ENCODE measurements at regions not wholly inside any gene's neighbourhood (a gene's known extent, or its start where the extent isn't known, plus 50 kb on each side); places are given as distances from the start of the nearest gene placed in this dataset.

- H3K36me3 Mint-ChIP-seq (ENCODE audit: low read depth) = no peaks in the 10 kb centered on the region
- H3K27me3 Mint-ChIP-seq (ENCODE audit: insufficient read depth, low read depth, poor library complexity) = peaks cover 26% of the 10 kb centered on the region
- H3K4me3 Mint-ChIP-seq = no peak overlapping the region
- H3K4me1 Mint-ChIP-seq = peaks cover 57% of the 10 kb centered on the region
- Histone ChIP-seq H3K4me3 (no peak overlapping the region), H3K27me3 (ENCODE audit: insufficient read depth) (no peaks in the 10 kb centered on the region), H4K20me1 (replicated peaks; ENCODE audit: insufficient read depth) (no peaks in the 10 kb centered on the region), H3F3A (replicated peaks; ENCODE audit: low read depth) (no peaks in the 10 kb centered on the region), H3K9me2 (ENCODE audit: insufficient read depth) (peaks cover 10% of the 10 kb centered on the region), H3K27ac (ENCODE audit: low read depth) (no peak overlapping the region), H3K79me2 (replicated peaks; ENCODE audit: insufficient read depth) (no peaks in the 10 kb centered on the region), H3K4me2 (no peak overlapping the region), H2AFZ (no peak overlapping the region), H3K4me1 (ENCODE audit: insufficient read depth) (peaks cover 27% of the 10 kb centered on the region), H3K36me3 (ENCODE audit: insufficient read depth) (no peaks in the 10 kb centered on the region)
- no peak for TF ChIP-seq EZH2 (IDR thresholded peaks at IDR 0.05; ENCODE audit: low read depth, unreplicated experiment)
- DNase-seq (ENCODE audit: low spot score) (no peak), ATAC-seq (no peak)
- H3K27ac Mint-ChIP-seq = no peak overlapping the region
- H3K9me3 Mint-ChIP-seq = no peaks in the 10 kb centered on the region
These were observed 90.3 kb upstream of the UBL3 start for GRCh38 chr13:29940715-29941114.

GRCh38 chr13:29939158-29939557, 88.7 kb upstream of the UBL3 start:
- Mint-ChIP-seq H3K27me3 (ENCODE audit: insufficient read depth, low read depth, poor library complexity) (peaks cover 22% of the 10 kb centered on the region), H3K9me3 (no peaks in the 10 kb centered on the region), H3K4me3 (no peak overlapping the region; the same call in 2 of the 3 replicates), H3K36me3 (ENCODE audit: low read depth) (no peaks in the 10 kb centered on the region), H3K27ac (no peak overlapping the region), H3K4me1 (peaks cover 61% of the 10 kb centered on the region)
- Histone ChIP-seq H3K27me3 (ENCODE audit: insufficient read depth) (no peaks in the 10 kb centered on the region), H2AFZ (no peak overlapping the region), H3K9me2 (ENCODE audit: insufficient read depth) (peaks cover 10% of the 10 kb centered on the region), H3F3A (replicated peaks; ENCODE audit: low read depth) (no peaks in the 10 kb centered on the region), H3K4me1 (ENCODE audit: insufficient read depth) (peaks cover 33% of the 10 kb centered on the region), H3K36me3 (ENCODE audit: insufficient read depth) (no peaks in the 10 kb centered on the region), H4K20me1 (replicated peaks; ENCODE audit: insufficient read depth) (no peaks in the 10 kb centered on the region), H3K27ac (ENCODE audit: low read depth) (no peak overlapping the region), H3K4me3 (no peak overlapping the region), H3K4me2 (no peak overlapping the region), H3K79me2 (replicated peaks; ENCODE audit: insufficient read depth) (no peaks in the 10 kb centered on the region)
- ATAC-seq (no peak; the same call in 2 of the 3 replicates), DNase-seq (ENCODE audit: low spot score) (no peak)
- TF ChIP-seq NANOG (IDR thresholded peaks at IDR 0.05; ENCODE audit: borderline replicate concordance) = no peak
- no peak for TF ChIP-seq ZNF114 (CRISPR knock-in tag; IDR thresholded peaks at IDR 0.05)
- no peak for TF ChIP-seq POLR2AphosphoS5 (IDR thresholded peaks at IDR 0.05; ENCODE audit: low read depth)
- no peak for TF ChIP-seq ZNF331 (CRISPR knock-in tag; IDR thresholded peaks at IDR 0.05; ENCODE audit: low read depth)

GRCh38 chr13:29937841-29938240, 87.4 kb upstream of the UBL3 start:
- H3F3A ChIP-seq (replicated peaks; ENCODE audit: low read depth) = no peaks in the 10 kb centered on the region
- peaks cover 16% of the 10 kb centered on the region for H3K27me3 Mint-ChIP-seq (ENCODE audit: insufficient read depth, low read depth, poor library complexity)
- H3K36me3 Mint-ChIP-seq (ENCODE audit: low read depth) = no peaks in the 10 kb centered on the region
- ATAC-seq (peak; percentile 34), DNase-seq (ENCODE audit: low spot score) (peak; percentile 42)
- no peak overlapping the region for H3K4me3 ChIP-seq
- no peaks in the 10 kb centered on the region for H3K36me3 ChIP-seq (ENCODE audit: insufficient read depth)
- no peak overlapping the region for H3K27ac Mint-ChIP-seq
- H3K4me2 ChIP-seq = no peak overlapping the region
- peaks cover 7% of the 10 kb centered on the region for H3K9me2 ChIP-seq (ENCODE audit: insufficient read depth)
- no peak for TF ChIP-seq REST (IDR thresholded peaks at IDR 0.05; ENCODE audit: unreplicated experiment)
- peak in 1 of 2 experiments; percentile 32; a peak in 1 of 4 replicates for TF ChIP-seq CTCF (conservative IDR thresholded peaks at IDR 0.05; ENCODE audit: low read depth in 2 of 2)
- H3K27me3 ChIP-seq (ENCODE audit: insufficient read depth) = no peaks in the 10 kb centered on the region
- H3K9me3 Mint-ChIP-seq = no peaks in the 10 kb centered on the region
- H3K4me1 ChIP-seq (ENCODE audit: insufficient read depth) = peaks cover 27% of the 10 kb centered on the region
- H4K20me1 ChIP-seq (replicated peaks; ENCODE audit: insufficient read depth) = no peaks in the 10 kb centered on the region
- no peak overlapping the region for H3K4me3 Mint-ChIP-seq
- no peak overlapping the region for H2AFZ ChIP-seq
- no peaks in the 10 kb centered on the region for H3K79me2 ChIP-seq (replicated peaks; ENCODE audit: insufficient read depth)
- H3K4me1 Mint-ChIP-seq = peaks cover 48% of the 10 kb centered on the region
- H3K27ac ChIP-seq (ENCODE audit: low read depth) = no peak overlapping the region

Data from GM23338 (cell line).